Sigmoid colon (tissue), 4 donors: ENCODE measurements at regions not wholly inside any gene's neighbourhood (a gene's known extent, or its start where the extent isn't known, plus 50 kb on each side); places are given as distances from the start of the nearest gene placed in this dataset.

ENCODE experiments used
- CTCF ChIP-seq, 4 experiments: fragments of 450-650 bp in 3 of 4; fragments of 200-600 bp in 1 of 4; IDR thresholded peaks; one replicate each; pipeline ENCODE4 v1.5.1; 2016 to 2019; ENCODE audit warnings: antibody characterized with exemption in 4 of 4, mild to moderate bottlenecking in 3 of 4, moderate library complexity in 2 of 4
- EP300 ChIP-seq, 4 donors: sonication (generic); formaldehyde crosslinking; IDR thresholded peaks; one replicate each; pipeline ENCODE4 v1.6.1; 2017; ENCODE audit warnings: antibody characterized with exemption in 4 of 4

- peak in 1 of 4 donors; percentile 7 for TF ChIP-seq EP300 (IDR thresholded peaks at IDR 0.05)
- no peak for TF ChIP-seq CTCF (IDR thresholded peaks at IDR 0.05)
Measured at GRCh38 chr13:33537676-33538075, 252.1 kb upstream of the STARD13 start.
